K562 (cell line): ENCODE measurements at regions not wholly inside any gene's neighbourhood (a gene's known extent, or its start where the extent isn't known, plus 50 kb on each side); places are given as distances from the start of the nearest gene placed in this dataset.

Experiments used
- BRF1 ChIP-seq: IDR thresholded peaks from 3 replicates; pipeline ENCODE4 v1.6.1; 2011; ENCODE audit warnings: borderline replicate concordance, mild to moderate bottlenecking; ENCODE audit not compliant: insufficient read length; ENCODE audit errors: extremely low read depth
- CEBPB ChIP-seq: fragments of 450-650 bp; IDR thresholded peaks from 2 replicates; pipeline ENCODE4 v1.6.1; 2016; ENCODE audit warnings: missing genetic modification characterization, missing compliant biosample characterization
- ILK ChIP-seq: fragments of 450-650 bp; IDR thresholded peaks from 2 replicates; pipeline ENCODE4 v1.6.1; 2016; ENCODE audit warnings: missing genetic modification characterization, low read depth, mild to moderate bottlenecking, missing compliant biosample characterization, moderate library complexity, borderline replicate concordance
- MLX ChIP-seq, 2 experiments: fragments of 450-650 bp in 1 of 2; sonication (generic) in 1 of 2; formaldehyde crosslinking; conservative IDR thresholded peaks; 2 replicates each; pipeline versions ENCODE4 v1.4.0 to v1.8.1; 2020 to 2022; ENCODE audit warnings: mild to moderate bottlenecking in 1 of 2, missing genetic modification reagents in 1 of 2
- POLR2H ChIP-seq: IDR thresholded peaks from 2 replicates; pipeline ENCODE4 v1.6.1; 2016; ENCODE audit warnings: missing genetic modification characterization, low read depth, mild to moderate bottlenecking, control low read depth, missing compliant biosample characterization, moderate library complexity
- PRMT5 ChIP-seq: sonication (generic); formaldehyde crosslinking; IDR thresholded peaks from 2 replicates; pipeline ENCODE4 v1.5.0; 2020; ENCODE audit warnings: missing genetic modification reagents
- RBM39 ChIP-seq: fragments of 200-400 bp; formaldehyde crosslinking; optimal IDR thresholded peaks from 2 replicates; pipeline ENCODE3; 2018; ENCODE audit warnings: low read depth, low read length
- TCF7L2 ChIP-seq: fragments of 150-350 bp; IDR thresholded peaks from 2 replicates; pipeline ENCODE4 v1.6.1; 2016; ENCODE audit warnings: low read depth, mild to moderate bottlenecking, low read length, moderate library complexity
- ZFP36 ChIP-seq: fragments of 150-350 bp; IDR thresholded peaks from 2 replicates; pipeline ENCODE4 v1.6.1; 2018; ENCODE audit warnings: low read length, low read depth; ENCODE audit not compliant: partially characterized antibody
- ZNF584 ChIP-seq: fragments of 200-800 bp; sonication (Bioruptor generic); IDR thresholded peaks from 2 replicates; pipeline ENCODE4 v1.6.1; 2016; ENCODE audit warnings: low read depth, mild to moderate bottlenecking, missing genetic modification characterization, missing compliant biosample characterization
- TF ChIP-seq, protein P1 (sequence below): IDR thresholded peaks from 2 replicates; pipeline ENCODE4 v1.6.1; 2011; ENCODE audit warnings: borderline replicate concordance, low read depth, mild to moderate bottlenecking, moderate library complexity, low read length; ENCODE audit not compliant: insufficient read depth, poor library complexity, severe bottlenecking
- TF ChIP-seq, protein P2 (sequence below): IDR thresholded peaks from 2 replicates; pipeline ENCODE4 v1.6.1; 2016; ENCODE audit warnings: missing genetic modification characterization, missing compliant biosample characterization

DNA sequence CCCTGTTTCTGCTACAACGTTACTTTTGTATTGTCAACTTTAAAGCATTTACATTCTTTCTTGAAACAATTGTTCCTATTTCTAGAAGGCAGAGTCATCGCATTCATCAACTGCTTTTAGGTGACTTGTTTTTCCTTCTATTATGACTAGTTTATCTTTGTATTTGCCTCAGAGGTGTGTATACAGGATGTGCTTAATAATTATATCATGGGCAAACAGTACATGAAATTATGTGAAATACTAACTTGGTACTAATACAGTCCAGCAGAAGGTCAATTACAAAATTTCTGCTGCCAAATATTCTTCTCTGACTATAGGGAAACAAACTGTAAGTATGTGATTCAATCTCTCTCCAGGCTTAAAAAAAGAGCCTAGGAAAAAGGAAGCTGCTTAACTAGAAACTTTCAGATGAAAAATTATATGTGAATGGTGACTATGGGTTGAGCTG, 101.6 kb downstream of the C4BPA start (continued):
- TF ChIP-seq, protein P1, sequence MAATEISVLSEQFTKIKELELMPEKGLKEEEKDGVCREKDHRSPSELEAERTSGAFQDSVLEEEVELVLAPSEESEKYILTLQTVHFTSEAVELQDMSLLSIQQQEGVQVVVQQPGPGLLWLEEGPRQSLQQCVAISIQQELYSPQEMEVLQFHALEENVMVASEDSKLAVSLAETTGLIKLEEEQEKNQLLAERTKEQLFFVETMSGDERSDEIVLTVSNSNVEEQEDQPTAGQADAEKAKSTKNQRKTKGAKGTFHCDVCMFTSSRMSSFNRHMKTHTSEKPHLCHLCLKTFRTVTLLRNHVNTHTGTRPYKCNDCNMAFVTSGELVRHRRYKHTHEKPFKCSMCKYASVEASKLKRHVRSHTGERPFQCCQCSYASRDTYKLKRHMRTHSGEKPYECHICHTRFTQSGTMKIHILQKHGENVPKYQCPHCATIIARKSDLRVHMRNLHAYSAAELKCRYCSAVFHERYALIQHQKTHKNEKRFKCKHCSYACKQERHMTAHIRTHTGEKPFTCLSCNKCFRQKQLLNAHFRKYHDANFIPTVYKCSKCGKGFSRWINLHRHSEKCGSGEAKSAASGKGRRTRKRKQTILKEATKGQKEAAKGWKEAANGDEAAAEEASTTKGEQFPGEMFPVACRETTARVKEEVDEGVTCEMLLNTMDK: no peak
- TF ChIP-seq RBM39: no peak
- no peak for TF ChIP-seq TCF7L2
- no peak for TF ChIP-seq ILK (tag)
- no peak for TF ChIP-seq ZFP36
- TF ChIP-seq CEBPB: no peak
- peak; percentile 70; the same call in 1 of the 2 replicates for TF ChIP-seq ZNF584 (CRISPR knock-in tag)
- peak; percentile 45 for TF ChIP-seq POLR2H
- no peak for TF ChIP-seq BRF1
- TF ChIP-seq MLX (CRISPR knock-in tag; conservative IDR thresholded peaks at IDR 0.05): no peak
- no peak for TF ChIP-seq PRMT5 (CRISPR knock-in tag)
- TF ChIP-seq, protein P2, sequence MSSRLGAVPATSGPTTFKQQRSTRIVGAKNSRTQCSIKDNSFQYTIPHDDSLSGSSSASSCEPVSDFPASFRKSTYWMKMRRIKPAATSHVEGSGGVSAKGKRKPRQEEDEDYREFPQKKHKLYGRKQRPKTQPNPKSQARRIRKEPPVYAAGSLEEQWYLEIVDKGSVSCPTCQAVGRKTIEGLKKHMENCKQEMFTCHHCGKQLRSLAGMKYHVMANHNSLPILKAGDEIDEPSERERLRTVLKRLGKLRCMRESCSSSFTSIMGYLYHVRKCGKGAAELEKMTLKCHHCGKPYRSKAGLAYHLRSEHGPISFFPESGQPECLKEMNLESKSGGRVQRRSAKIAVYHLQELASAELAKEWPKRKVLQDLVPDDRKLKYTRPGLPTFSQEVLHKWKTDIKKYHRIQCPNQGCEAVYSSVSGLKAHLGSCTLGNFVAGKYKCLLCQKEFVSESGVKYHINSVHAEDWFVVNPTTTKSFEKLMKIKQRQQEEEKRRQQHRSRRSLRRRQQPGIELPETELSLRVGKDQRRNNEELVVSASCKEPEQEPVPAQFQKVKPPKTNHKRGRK (tag): 0 out of 2 replicates have a peak, but pooled peaks have one; percentile 43
